ENCODE measurements at regions not wholly inside any gene's neighbourhood (a gene's known extent, or its start where the extent isn't known, plus 50 kb on each side); places are given as distances from the start of the nearest gene placed in this dataset.

DNA sequence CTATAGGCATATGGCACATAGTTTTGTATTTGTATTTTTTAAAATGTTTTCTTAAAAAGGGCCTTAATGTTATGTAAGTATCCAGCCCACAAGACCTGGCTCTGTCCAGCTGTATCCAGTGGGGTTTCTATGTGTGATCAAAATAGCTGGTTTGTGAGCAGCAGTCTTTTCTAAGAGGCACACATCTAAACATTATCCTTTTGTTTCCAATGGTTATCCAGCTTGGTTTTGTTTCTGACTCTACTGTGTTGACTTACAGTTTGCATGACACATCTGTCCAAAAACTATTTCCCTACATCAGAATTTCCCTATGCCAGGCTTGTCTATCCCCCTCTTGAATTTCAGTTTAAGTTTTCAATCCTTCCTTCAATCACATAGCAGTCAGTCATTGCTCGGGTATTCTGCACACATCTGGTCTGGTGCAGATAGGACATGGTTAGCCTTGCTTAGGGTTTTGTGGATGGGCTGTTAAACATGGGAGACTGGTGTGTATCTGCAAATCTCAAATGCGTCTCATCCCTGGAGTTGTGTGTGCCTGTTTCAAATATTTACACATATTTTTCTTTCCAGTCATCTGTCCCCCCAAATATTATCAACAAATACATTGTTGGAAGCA is 104.2 kb downstream of the SAMD9 start:
- Histone ChIP-seq H3K27me3 (ENCODE audit: insufficient read depth, low read length, poor library complexity) (no peaks in the 10 kb centered on the region), H4K20me1 (ENCODE audit: insufficient read depth, low read length) (no peaks in the 10 kb centered on the region), H3K4me3 (ENCODE audit: low read depth in 1 of 2, low read length in 2 of 2) (no peak overlapping the region), H3K4me1 (ENCODE audit: insufficient read depth, low read length) (no peaks in the 10 kb centered on the region), H3K36me3 (ENCODE audit: insufficient read depth, low read length) (no peaks in the 10 kb centered on the region), H3K9me3 (ENCODE audit: insufficient read depth, low read length, severe bottlenecking) (no peaks in the 10 kb centered on the region), H2AFZ (ENCODE audit: low read depth, low read length) (no peak overlapping the region), H3K27ac (ENCODE audit: low read length) (no peak overlapping the region), H3K79me2 (ENCODE audit: insufficient read depth, low read length) (no peaks in the 10 kb centered on the region), H3K9ac (ENCODE audit: low read depth, low read length) (no peak overlapping the region), H3K4me2 (ENCODE audit: insufficient read depth, low read length) (no peak overlapping the region)
- TF ChIP-seq EZH2 (IDR thresholded peaks at IDR 0.05; ENCODE audit: borderline replicate concordance, low read depth, low read length, severe bottlenecking): no peak
- TF ChIP-seq, protein P1, sequence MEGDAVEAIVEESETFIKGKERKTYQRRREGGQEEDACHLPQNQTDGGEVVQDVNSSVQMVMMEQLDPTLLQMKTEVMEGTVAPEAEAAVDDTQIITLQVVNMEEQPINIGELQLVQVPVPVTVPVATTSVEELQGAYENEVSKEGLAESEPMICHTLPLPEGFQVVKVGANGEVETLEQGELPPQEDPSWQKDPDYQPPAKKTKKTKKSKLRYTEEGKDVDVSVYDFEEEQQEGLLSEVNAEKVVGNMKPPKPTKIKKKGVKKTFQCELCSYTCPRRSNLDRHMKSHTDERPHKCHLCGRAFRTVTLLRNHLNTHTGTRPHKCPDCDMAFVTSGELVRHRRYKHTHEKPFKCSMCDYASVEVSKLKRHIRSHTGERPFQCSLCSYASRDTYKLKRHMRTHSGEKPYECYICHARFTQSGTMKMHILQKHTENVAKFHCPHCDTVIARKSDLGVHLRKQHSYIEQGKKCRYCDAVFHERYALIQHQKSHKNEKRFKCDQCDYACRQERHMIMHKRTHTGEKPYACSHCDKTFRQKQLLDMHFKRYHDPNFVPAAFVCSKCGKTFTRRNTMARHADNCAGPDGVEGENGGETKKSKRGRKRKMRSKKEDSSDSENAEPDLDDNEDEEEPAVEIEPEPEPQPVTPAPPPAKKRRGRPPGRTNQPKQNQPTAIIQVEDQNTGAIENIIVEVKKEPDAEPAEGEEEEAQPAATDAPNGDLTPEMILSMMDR (IDR thresholded peaks at IDR 0.05; ENCODE audit: borderline replicate concordance, extremely low read depth, low read length, poor library complexity, severe bottlenecking): no peak
- DNase-seq (no peak), ATAC-seq (ENCODE audit: insufficient read depth, low read depth) (no peak)

DNA sequence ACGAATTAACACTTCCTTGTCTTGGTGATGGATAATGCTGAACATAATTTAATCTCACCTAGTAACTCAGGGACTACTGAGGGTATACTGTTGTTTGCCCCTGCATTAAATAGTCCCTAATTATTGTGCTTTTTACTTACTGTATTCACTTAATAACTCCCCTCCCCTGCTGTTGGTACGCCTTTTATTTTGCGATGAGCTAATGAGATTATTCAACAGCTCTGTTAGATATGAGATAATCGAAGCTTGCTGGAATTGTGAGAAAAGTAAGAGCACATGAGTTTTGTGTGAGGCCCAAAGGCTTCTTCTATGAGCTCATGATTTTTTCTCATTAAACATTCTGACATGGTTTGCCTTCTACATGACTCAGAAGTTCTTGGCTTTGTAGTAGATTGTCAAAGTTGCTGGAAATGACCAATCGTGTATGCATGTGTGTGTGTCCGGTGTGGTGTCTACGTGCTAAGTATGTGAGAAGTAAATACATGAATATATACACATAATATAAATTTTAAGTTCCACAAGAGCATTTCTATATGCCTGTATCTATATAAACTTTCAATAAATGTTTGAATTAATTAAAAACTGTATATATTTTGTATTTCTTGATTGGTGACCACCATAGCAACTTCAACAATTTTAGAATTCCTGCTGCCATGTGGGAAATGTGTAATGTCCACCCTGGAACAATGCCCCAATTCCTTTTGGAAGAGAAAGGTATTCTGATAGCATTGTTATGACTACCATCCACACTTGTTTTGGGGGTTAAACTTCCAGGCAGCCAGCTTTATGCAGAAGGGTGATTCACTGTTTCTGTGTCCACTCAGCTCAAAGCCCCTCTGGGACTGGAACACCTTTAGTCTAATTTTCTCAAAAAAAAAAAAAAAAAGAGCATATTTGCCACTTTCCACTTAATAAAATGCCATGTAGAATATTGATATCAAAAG is 106.2 kb downstream of the SAMD9 start:
- Histone ChIP-seq H3K4me1 (ENCODE audit: insufficient read depth, low read length) (no peaks in the 10 kb centered on the region), H2AFZ (ENCODE audit: low read depth, low read length) (no peak overlapping the region), H3K4me2 (ENCODE audit: insufficient read depth, low read length) (no peak overlapping the region), H3K27ac (ENCODE audit: low read length) (no peak overlapping the region), H4K20me1 (ENCODE audit: insufficient read depth, low read length) (no peaks in the 10 kb centered on the region), H3K79me2 (ENCODE audit: insufficient read depth, low read length) (no peaks in the 10 kb centered on the region), H3K9ac (ENCODE audit: low read depth, low read length) (no peak overlapping the region), H3K4me3 (ENCODE audit: low read depth in 1 of 2, low read length in 2 of 2) (no peak overlapping the region), H3K9me3 (ENCODE audit: insufficient read depth, low read length, severe bottlenecking) (no peaks in the 10 kb centered on the region), H3K36me3 (ENCODE audit: insufficient read depth, low read length) (no peaks in the 10 kb centered on the region), H3K27me3 (ENCODE audit: insufficient read depth, low read length, poor library complexity) (no peaks in the 10 kb centered on the region)
- DNase-seq: no peak
- ATAC-seq (ENCODE audit: insufficient read depth, low read depth): no peak
- TF ChIP-seq, protein P1 (IDR thresholded peaks at IDR 0.05; ENCODE audit: borderline replicate concordance, extremely low read depth, low read length, poor library complexity, severe bottlenecking): no peak
- TF ChIP-seq EZH2 (IDR thresholded peaks at IDR 0.05; ENCODE audit: borderline replicate concordance, low read depth, low read length, severe bottlenecking): no peak

DNA sequence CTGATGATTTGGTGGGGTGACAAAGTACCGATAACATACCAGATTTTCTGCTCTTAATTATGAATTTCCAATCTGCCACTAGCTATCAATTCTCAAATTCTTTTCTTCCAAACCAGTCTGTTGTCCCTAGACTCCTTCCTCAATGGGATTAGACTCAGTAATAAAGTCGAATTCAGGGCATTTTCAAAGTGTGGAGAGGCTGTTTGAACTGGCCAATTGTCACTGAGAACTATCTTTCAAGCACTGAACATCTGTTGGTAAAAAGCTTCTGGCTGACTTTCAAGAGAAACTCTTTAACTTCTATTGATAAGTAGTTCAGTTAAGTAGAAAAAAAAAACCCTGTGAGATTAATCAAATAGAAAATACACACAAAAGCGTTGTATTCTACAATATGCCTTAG is 108.9 kb downstream of the SAMD9 start:
- Histone ChIP-seq H3K9ac (ENCODE audit: low read depth, low read length) (no peak overlapping the region), H3K4me3 (ENCODE audit: low read depth in 1 of 2, low read length in 2 of 2) (no peak overlapping the region), H3K27ac (ENCODE audit: low read length) (no peak overlapping the region), H3K9me3 (ENCODE audit: insufficient read depth, low read length, severe bottlenecking) (no peaks in the 10 kb centered on the region), H4K20me1 (ENCODE audit: insufficient read depth, low read length) (no peaks in the 10 kb centered on the region), H3K79me2 (ENCODE audit: insufficient read depth, low read length) (no peaks in the 10 kb centered on the region), H3K27me3 (ENCODE audit: insufficient read depth, low read length, poor library complexity) (no peaks in the 10 kb centered on the region), H3K36me3 (ENCODE audit: insufficient read depth, low read length) (no peaks in the 10 kb centered on the region), H2AFZ (ENCODE audit: low read depth, low read length) (no peak overlapping the region), H3K4me2 (ENCODE audit: insufficient read depth, low read length) (no peak overlapping the region), H3K4me1 (ENCODE audit: insufficient read depth, low read length) (no peaks in the 10 kb centered on the region)
- DNase-seq (no peak), ATAC-seq (ENCODE audit: insufficient read depth, low read depth) (no peak)
- TF ChIP-seq EZH2 (IDR thresholded peaks at IDR 0.05; ENCODE audit: borderline replicate concordance, low read depth, low read length, severe bottlenecking): no peak
- TF ChIP-seq, protein P1 (IDR thresholded peaks at IDR 0.05; ENCODE audit: borderline replicate concordance, extremely low read depth, low read length, poor library complexity, severe bottlenecking): no peak
